ENCODE measurements at regions not wholly inside any gene's neighbourhood (a gene's known extent, or its start where the extent isn't known, plus 50 kb on each side); places are given as distances from the start of the nearest gene placed in this dataset.

- no peak for DNase-seq (ENCODE audit: low spot score)
- H3K36me3 ChIP-seq (ENCODE audit: low read depth), result no peaks in the 10 kb centered on the region
- ATAC-seq (ENCODE audit: low read depth), result no peak
- TF ChIP-seq CTCF (IDR thresholded peaks at IDR 0.05; ENCODE audit: poor library complexity, severe bottlenecking), result no peak
- H3K9me3 ChIP-seq (ENCODE audit: severe bottlenecking), result peaks cover 2% of the 10 kb centered on the region
- H3K27me3 ChIP-seq (ENCODE audit: insufficient read depth, poor library complexity, severe bottlenecking), result no peaks in the 10 kb centered on the region
- no peak overlapping the region for H3K4me3 ChIP-seq (ENCODE audit: severe bottlenecking)
- no peak overlapping the region for H3K27ac ChIP-seq (ENCODE audit: poor library complexity, severe bottlenecking)
- no peaks in the 10 kb centered on the region for H3K4me1 ChIP-seq (ENCODE audit: insufficient read depth, poor library complexity, severe bottlenecking)
These were observed 72.4 kb downstream of the MFAP3 start for GRCh38 chr5:154111214-154111613.

GRCh38 chr5:154112255-154112654 lies 73.5 kb downstream of the MFAP3 start:
- no peaks in the 10 kb centered on the region for H3K4me1 ChIP-seq (ENCODE audit: insufficient read depth, poor library complexity, severe bottlenecking)
- H3K4me3 ChIP-seq (ENCODE audit: severe bottlenecking), result no peak overlapping the region
- no peak overlapping the region for H3K27ac ChIP-seq (ENCODE audit: poor library complexity, severe bottlenecking)
- no peak for ATAC-seq (ENCODE audit: low read depth)
- H3K9me3 ChIP-seq (ENCODE audit: severe bottlenecking), result no peaks in the 10 kb centered on the region
- no peak for DNase-seq (ENCODE audit: low spot score)
- no peaks in the 10 kb centered on the region for H3K36me3 ChIP-seq (ENCODE audit: low read depth)
- H3K27me3 ChIP-seq (ENCODE audit: insufficient read depth, poor library complexity, severe bottlenecking), result no peaks in the 10 kb centered on the region
- TF ChIP-seq CTCF (IDR thresholded peaks at IDR 0.05; ENCODE audit: poor library complexity, severe bottlenecking), result no peak

DNA sequence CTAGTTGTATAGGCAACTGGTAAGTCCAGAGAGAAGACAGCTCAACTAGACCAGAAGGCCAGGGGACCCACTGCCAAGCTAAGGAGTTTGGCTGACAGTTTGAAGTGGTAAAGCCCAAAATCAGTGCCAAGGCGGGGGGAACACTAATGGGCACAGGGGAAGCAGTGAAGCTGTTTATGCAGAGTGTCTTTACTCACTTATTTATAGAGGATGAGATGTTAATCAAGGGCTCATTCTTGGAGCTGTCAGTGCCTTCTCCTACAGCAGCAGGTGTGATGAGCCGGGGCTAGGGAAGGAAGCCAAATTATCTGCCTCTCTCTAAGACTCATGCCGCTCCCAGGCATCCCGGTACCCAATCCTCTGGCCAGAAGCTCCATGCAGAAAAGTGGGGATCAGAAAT lies 75.2 kb upstream of the GALNT10 start:
- Histone ChIP-seq H3K27me3 (ENCODE audit: insufficient read depth, poor library complexity, severe bottlenecking) (no peaks in the 10 kb centered on the region), H3K9me3 (ENCODE audit: severe bottlenecking) (no peaks in the 10 kb centered on the region), H3K36me3 (ENCODE audit: low read depth) (no peaks in the 10 kb centered on the region), H3K27ac (ENCODE audit: poor library complexity, severe bottlenecking) (no peak overlapping the region), H3K4me3 (ENCODE audit: severe bottlenecking) (no peak overlapping the region), H3K4me1 (ENCODE audit: insufficient read depth, poor library complexity, severe bottlenecking) (no peaks in the 10 kb centered on the region)
- no peak for TF ChIP-seq CTCF (IDR thresholded peaks at IDR 0.05; ENCODE audit: poor library complexity, severe bottlenecking)
- DNase-seq (ENCODE audit: low spot score) (no peak), ATAC-seq (ENCODE audit: low read depth) (no peak)

DNA sequence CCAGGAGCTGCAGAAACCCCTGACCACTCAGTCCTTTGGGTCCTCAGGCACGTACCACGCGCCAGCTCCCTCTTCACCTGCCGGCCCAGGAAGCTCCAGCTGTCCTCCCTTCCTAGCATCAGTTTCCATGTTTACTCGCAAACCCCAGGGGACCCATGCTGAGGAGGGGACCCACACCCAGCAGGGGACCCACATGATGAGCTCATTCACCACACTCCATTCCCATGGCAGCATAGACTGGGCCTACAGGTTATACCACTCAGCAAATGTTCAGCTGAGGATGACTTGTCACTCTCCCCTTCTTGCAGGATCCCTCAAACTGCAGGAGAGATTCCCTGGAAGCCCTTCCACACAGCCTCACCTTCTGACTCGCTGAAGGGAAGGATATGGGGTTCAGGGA lies 73.5 kb upstream of the GALNT10 start:
- H3K4me1 ChIP-seq (ENCODE audit: insufficient read depth, poor library complexity, severe bottlenecking), result no peaks in the 10 kb centered on the region
- H3K9me3 ChIP-seq (ENCODE audit: severe bottlenecking), result no peaks in the 10 kb centered on the region
- H3K4me3 ChIP-seq (ENCODE audit: severe bottlenecking), result no peak overlapping the region
- H3K36me3 ChIP-seq (ENCODE audit: low read depth), result no peaks in the 10 kb centered on the region
- ATAC-seq (ENCODE audit: low read depth) (no peak), DNase-seq (ENCODE audit: low spot score) (no peak)
- no peak for TF ChIP-seq CTCF (IDR thresholded peaks at IDR 0.05; ENCODE audit: poor library complexity, severe bottlenecking)
- H3K27me3 ChIP-seq (ENCODE audit: insufficient read depth, poor library complexity, severe bottlenecking), result no peaks in the 10 kb centered on the region
- H3K27ac ChIP-seq (ENCODE audit: poor library complexity, severe bottlenecking), result no peak overlapping the region

DNA sequence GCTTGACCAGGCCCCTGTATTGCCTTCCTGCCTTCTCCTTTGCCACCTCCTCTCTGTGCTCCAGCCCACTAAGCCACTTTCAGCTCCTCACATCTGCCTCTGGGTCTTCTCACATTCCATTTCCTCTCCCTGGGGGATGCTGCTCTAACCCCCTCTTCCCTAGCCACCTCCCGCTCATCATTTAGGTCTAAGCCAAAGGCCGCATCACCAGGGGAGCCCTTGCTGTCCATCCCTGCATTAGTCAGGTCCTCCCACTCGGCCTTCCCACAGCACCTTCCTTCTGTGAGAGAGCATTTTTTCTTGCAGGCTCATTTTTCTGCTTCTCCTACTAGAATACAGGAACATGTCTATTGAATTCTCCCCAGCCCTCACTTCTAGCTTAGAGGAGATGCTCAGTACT lies 72.6 kb upstream of the GALNT10 start:
- Histone ChIP-seq H3K27me3 (ENCODE audit: insufficient read depth, poor library complexity, severe bottlenecking) (no peaks in the 10 kb centered on the region), H3K4me3 (ENCODE audit: severe bottlenecking) (no peak overlapping the region), H3K4me1 (ENCODE audit: insufficient read depth, poor library complexity, severe bottlenecking) (no peaks in the 10 kb centered on the region), H3K27ac (ENCODE audit: poor library complexity, severe bottlenecking) (no peak overlapping the region), H3K36me3 (ENCODE audit: low read depth) (no peaks in the 10 kb centered on the region), H3K9me3 (ENCODE audit: severe bottlenecking) (no peaks in the 10 kb centered on the region)
- no peak for DNase-seq (ENCODE audit: low spot score)
- no peak for TF ChIP-seq CTCF (IDR thresholded peaks at IDR 0.05; ENCODE audit: poor library complexity, severe bottlenecking)
- ATAC-seq (ENCODE audit: low read depth), result no peak

All from RWPE2 (cell line).